Peyer's patch (tissue), 4 donors: ENCODE measurements at regions not wholly inside any gene's neighbourhood (a gene's known extent, or its start where the extent isn't known, plus 50 kb on each side); places are given as distances from the start of the nearest gene placed in this dataset.

Experiments
- DNase-seq, 3 donors: peaks; one replicate each; pipeline ENCODE4 v3.0.0-alpha.2; 2017 to 2019
- H3K27ac ChIP-seq, 4 donors: fragments of 200-600 bp; sonication (generic); one replicate each; pipeline ENCODE4 v1.5.1; 2016 to 2019
- H3K27me3 ChIP-seq, 2 donors: fragments of 200-600 bp; sonication (generic); one replicate each; pipeline ENCODE4 v1.5.1; 2019
- H3K36me3 ChIP-seq, 3 donors: fragments of 200-600 bp; sonication (generic); one replicate each; pipeline ENCODE4 v1.5.1; 2016 to 2019
- H3K4me1 ChIP-seq, 4 donors: fragments of 200-600 bp; sonication (generic); one replicate each; pipeline ENCODE4 v1.5.1; 2016 to 2019
- H3K4me3 ChIP-seq, 4 donors: fragments of 200-600 bp; sonication (generic); 1 replicate in 3 of 4; 2 replicates in 1 of 4; pipeline ENCODE4 v1.5.1; 2016 to 2019; ENCODE audit warnings: mild to moderate bottlenecking in 1 of 4
- H3K9me3 ChIP-seq, 4 donors: fragments of 200-600 bp; sonication (generic); one replicate each; pipeline ENCODE4 v1.5.1; 2016 to 2019; ENCODE audit warnings: mild to moderate bottlenecking in 1 of 4
- POLR2A ChIP-seq, 2 donors: fragments of 450-650 bp; IDR thresholded peaks; one replicate each; pipeline ENCODE4 v1.5.1; 2017; ENCODE audit warnings: antibody characterized with exemption in 2 of 2, mild to moderate bottlenecking in 2 of 2, moderate library complexity in 2 of 2
- TF ChIP-seq, protein P1 (sequence below), 6 experiments: fragments of 450-650 bp in 4 of 6; fragments of 200-600 bp in 2 of 6; sonication (generic) in 1 of 6; IDR thresholded peaks; one replicate each; pipeline ENCODE4 v1.5.1; 2017 to 2019; ENCODE audit warnings: antibody characterized with exemption in 6 of 6, mild to moderate bottlenecking in 3 of 6, moderate library complexity in 1 of 6

DNA sequence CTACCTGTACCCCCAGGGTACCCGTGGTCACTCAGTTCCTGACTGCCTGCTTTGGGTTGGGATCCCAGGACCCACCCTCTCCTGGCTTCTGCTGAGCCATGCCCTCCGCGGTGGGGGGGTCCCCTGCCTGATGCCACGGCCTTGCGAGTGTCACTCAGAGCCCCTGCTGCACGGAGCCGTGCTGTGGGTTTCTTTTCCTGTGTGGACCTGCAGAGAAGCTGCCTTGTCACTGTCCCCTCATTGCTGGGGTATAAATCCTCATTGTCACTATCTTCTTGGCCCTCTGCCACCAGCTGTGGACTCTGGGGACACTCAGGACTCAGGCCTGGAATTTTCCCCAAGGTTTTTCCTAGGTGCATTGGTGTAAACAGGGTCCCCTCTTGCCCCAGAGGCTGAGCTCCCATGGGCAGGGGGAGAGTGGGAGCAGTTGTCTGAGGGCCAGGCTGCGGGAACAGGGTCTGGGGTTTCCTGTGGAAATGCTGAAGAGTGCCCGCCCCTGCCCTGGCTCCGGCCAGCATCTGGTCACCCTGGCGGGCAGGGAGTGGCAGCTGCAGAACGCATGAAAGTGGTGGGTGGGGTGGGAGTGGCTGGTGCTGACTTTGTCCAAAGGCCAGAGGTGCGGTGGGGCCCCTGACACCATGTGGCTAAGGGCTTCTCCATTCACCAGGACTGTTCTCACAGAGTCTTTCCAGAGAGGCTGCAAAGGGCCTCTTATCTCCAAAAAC lies 191.7 kb downstream of the GOLGA6L6 start:
- peaks cover 0 to 15% (median 2%) of the 10 kb centered on the region in 4 donors for H3K9me3 ChIP-seq
- TF ChIP-seq, protein P1, sequence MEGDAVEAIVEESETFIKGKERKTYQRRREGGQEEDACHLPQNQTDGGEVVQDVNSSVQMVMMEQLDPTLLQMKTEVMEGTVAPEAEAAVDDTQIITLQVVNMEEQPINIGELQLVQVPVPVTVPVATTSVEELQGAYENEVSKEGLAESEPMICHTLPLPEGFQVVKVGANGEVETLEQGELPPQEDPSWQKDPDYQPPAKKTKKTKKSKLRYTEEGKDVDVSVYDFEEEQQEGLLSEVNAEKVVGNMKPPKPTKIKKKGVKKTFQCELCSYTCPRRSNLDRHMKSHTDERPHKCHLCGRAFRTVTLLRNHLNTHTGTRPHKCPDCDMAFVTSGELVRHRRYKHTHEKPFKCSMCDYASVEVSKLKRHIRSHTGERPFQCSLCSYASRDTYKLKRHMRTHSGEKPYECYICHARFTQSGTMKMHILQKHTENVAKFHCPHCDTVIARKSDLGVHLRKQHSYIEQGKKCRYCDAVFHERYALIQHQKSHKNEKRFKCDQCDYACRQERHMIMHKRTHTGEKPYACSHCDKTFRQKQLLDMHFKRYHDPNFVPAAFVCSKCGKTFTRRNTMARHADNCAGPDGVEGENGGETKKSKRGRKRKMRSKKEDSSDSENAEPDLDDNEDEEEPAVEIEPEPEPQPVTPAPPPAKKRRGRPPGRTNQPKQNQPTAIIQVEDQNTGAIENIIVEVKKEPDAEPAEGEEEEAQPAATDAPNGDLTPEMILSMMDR (IDR thresholded peaks at IDR 0.05) = no peak
- TF ChIP-seq POLR2A (IDR thresholded peaks at IDR 0.05) = no peak
- peak; percentile 15 to 44 (median 40) for DNase-seq

DNA sequence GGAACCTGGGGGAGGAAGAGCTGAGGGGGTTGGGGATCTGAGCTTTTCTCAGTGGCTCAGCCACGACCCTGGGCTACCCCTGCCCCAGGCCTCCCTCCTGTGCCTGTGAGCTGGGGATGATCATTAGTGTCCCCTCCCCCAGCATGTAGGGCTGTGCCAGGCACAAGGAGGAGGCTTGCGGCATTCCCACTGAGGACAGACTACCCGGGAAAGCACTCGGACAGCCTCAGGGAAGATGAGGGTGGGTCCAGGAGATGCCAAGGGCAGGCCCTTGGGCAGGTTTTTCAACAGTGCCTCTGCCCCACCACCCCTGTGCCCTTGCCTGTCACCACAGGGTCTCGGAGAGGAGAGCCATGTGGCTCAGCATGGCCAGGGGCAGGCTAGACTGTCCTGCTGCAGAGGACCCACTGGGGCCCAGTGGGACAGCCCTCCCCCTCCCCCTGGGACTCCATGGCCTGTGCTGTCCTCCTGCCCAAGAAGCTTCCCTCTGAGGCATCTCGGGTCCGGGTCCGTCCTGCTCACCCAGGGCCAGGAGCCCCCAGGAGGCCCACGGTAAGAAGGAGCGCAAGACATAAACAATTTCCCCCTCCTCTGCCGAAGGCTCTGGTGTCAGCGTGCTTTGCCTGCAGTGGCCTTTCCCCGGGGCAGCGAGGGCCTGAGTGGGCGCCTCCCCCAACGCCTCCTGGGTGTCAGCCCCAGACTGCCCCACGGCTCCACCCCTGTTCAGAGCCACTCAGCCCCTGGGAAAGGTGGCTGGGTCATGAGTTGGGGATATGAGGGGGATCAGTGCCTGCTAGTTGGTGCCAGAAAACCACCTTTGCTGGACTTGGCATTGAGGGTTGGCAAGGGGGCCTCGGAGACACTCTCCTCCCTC lies 192.5 kb downstream of the GOLGA6L6 start:
- peaks cover 0 to 15% (median 2%) of the 10 kb centered on the region in 4 donors for H3K9me3 ChIP-seq
- H3K27me3 ChIP-seq = no peaks in the 10 kb centered on the region
- H3K27ac ChIP-seq = no peak overlapping the region
- no peaks in the 10 kb centered on the region for H3K4me1 ChIP-seq
- no peaks in the 10 kb centered on the region for H3K36me3 ChIP-seq
- TF ChIP-seq, protein P1 (IDR thresholded peaks at IDR 0.05) = no peak
- TF ChIP-seq POLR2A (IDR thresholded peaks at IDR 0.05) = no peak
- DNase-seq = peak in 2 of 3 donors; percentile 42 to 44
- no peak overlapping the region for H3K4me3 ChIP-seq

More for the DNA sequence above, 191.7 kb downstream of the GOLGA6L6 start:
- Histone ChIP-seq H3K4me1 (no peaks in the 10 kb centered on the region), H3K36me3 (no peaks in the 10 kb centered on the region), H3K27me3 (no peaks in the 10 kb centered on the region), H3K27ac (no peak overlapping the region), H3K4me3 (no peak overlapping the region)

DNA sequence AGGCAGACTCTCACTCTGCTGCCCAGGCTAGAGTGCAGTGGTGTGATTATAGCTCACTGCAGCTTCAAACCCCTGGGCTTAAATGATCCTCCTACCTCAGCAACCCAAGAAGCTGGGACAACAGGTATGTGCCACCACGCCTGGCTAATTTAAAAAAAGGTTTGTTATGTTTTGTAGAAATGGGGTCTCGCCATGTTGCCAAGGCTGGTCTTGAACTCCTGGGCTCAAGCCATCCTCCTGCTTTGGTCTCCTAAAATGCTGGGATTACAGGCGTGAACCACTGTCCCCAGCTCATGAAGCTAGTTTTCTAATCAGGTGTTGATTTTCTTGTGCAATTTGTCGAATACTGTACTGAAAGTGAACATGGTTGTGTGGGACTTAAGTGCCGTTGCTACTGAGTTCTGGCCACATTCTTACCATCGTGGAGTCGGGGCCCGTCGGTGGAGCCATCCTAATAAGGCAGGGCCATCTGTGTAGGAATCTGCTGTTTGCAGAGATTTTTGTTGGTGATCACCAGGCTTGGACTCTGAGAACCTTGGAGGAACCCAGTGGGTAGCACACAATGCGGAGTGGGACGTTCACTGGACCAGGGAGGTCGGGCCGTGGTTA lies 193.2 kb downstream of the GOLGA6L6 start:
- H3K4me1 ChIP-seq = no peaks in the 10 kb centered on the region
- no peak overlapping the region for H3K4me3 ChIP-seq
- no peaks in the 10 kb centered on the region for H3K36me3 ChIP-seq
- no peak for TF ChIP-seq POLR2A (IDR thresholded peaks at IDR 0.05)
- TF ChIP-seq, protein P1 (IDR thresholded peaks at IDR 0.05) = no peak
- H3K27me3 ChIP-seq = no peaks in the 10 kb centered on the region
- DNase-seq = peak in 1 of 3 donors; percentile 5
- peaks cover 0 to 15% (median 2%) of the 10 kb centered on the region in 4 donors for H3K9me3 ChIP-seq
- H3K27ac ChIP-seq = no peak overlapping the region

DNA sequence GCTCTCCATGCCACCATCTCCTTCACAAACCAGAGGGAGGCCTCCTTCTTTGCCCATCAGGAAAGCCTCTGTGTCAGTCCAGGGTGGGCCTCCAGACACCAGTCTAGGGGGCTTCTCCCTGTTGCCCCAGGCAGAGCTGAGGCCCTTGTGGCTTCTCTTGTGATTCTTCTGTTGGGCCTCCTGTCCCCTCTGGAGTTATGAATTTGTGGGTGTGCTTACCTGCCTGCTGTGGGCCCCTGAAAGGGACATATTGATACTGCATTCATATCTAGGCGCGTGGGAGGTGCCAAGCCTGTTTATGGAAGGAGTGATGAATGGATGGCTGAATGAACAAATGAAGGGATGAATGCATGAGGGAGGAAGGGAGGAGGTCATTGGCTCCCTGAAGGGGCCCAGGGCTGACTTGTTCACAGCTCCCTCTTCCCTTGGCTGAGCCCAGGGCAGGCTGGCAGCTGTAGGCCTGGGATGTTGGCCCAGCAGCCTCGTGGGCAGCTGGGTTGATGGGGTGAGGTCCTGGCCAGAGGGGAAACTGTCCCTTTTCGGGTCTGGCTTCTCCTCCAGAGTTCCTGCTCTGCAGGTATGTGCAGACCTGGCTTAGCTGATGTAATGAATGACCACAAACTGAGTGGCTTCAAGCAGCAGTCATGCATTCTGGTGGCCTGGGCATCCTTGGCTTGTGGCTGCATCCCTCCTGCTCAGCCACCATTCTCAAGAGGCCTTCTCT lies 195.4 kb downstream of the GOLGA6L6 start:
- Histone ChIP-seq H3K27me3 (no peaks in the 10 kb centered on the region), H3K4me1 (peaks cover 0 to 2% (median 0%) of the 10 kb centered on the region in 4 donors), H3K4me3 (no peak overlapping the region), H3K36me3 (no peaks in the 10 kb centered on the region), H3K27ac (no peak overlapping the region), H3K9me3 (peaks cover 0 to 17% (median 8%) of the 10 kb centered on the region in 4 donors)
- TF ChIP-seq POLR2A (IDR thresholded peaks at IDR 0.05) = no peak
- TF ChIP-seq, protein P1 (IDR thresholded peaks at IDR 0.05) = no peak
- peak in 2 of 3 donors; percentile 15 to 43 for DNase-seq

DNA sequence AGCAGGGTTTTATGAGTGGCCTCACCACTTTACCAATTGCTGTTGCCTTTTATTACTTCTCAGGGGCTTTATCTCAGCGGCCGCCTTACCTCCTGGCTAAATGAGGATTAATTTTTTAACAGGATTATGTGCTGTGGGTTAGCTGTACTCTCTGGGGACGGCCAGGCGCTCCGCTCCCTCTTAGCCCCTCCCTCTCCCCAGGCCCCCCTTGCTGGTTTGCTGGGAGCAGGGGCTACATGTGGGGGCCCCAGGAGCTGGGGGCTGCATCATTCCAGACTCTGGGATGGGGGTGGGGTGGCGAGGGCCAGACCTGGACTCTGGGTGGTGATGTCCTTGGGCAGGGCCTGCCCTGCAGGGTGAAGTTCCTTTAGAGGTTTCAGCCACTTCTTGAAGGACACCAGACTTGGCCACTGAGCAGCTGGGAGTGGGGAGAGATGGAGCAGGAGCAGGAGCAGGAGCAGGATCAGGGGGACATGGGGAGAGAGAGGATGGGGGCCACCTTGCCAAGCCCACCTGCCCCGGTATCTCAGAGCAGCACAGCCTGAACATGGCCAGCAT lies 196.1 kb downstream of the GOLGA6L6 start:
- H3K4me3 ChIP-seq = no peak overlapping the region
- no peaks in the 10 kb centered on the region for H3K27me3 ChIP-seq
- TF ChIP-seq, protein P1 (IDR thresholded peaks at IDR 0.05) = no peak
- no peak for TF ChIP-seq POLR2A (IDR thresholded peaks at IDR 0.05)
- peaks cover 0 to 22% (median 12%) of the 10 kb centered on the region in 4 donors for H3K9me3 ChIP-seq
- no peak overlapping the region for H3K27ac ChIP-seq
- peak; percentile 15 to 43 (median 29) for DNase-seq
- no peaks in the 10 kb centered on the region for H3K36me3 ChIP-seq
- peaks cover 0 to 8% (median 0%) of the 10 kb centered on the region in 4 donors for H3K4me1 ChIP-seq
